Cardiac muscle cell (in vitro differentiated cells and primary cell): ENCODE measurements at regions not wholly inside any gene's neighbourhood (a gene's known extent, or its start where the extent isn't known, plus 50 kb on each side); places are given as distances from the start of the nearest gene placed in this dataset.

Experiments
- DNase-seq, 2 donors: peaks; one replicate each; pipeline versions ENCODE4 v3.0.0 to v3.0.0-alpha.2; 2010 to 2017; ENCODE audit warnings: low read depth in 1 of 2, low spot score in 1 of 2
- H3K27ac ChIP-seq: fragments of 200-600 bp; sonication (generic); 2 replicates; pipeline ENCODE4 v1.5.1; 2016
- H3K27me3 ChIP-seq: fragments of 200-600 bp; sonication (generic); 2 replicates; pipeline ENCODE4 v1.6.0; 2016; ENCODE audit warnings: control low read depth
- H3K36me3 ChIP-seq: fragments of 200-600 bp; sonication (generic); 2 replicates; pipeline ENCODE4 v1.5.1; 2016; ENCODE audit warnings: control low read depth
- H3K4me1 ChIP-seq: fragments of 200-600 bp; sonication (generic); 2 replicates; pipeline ENCODE4 v1.8.1; 2017; ENCODE audit warnings: low read depth, mild to moderate bottlenecking, mixed run types
- H3K4me3 ChIP-seq: fragments of 200-600 bp; sonication (generic); 2 replicates; pipeline ENCODE4 v1.5.1; 2016; ENCODE audit warnings: mild to moderate bottlenecking
- H3K9me3 ChIP-seq: fragments of 200-600 bp; sonication (generic); 2 replicates; pipeline ENCODE4 v1.5.1; 2017; ENCODE audit warnings: low read depth, mild to moderate bottlenecking, control low read depth
- TF ChIP-seq, protein P1 (sequence below): IDR thresholded peaks from 2 replicates; pipeline ENCODE4 v1.5.1; 2012; ENCODE audit warnings: low read depth, mild to moderate bottlenecking, low read length

DNA sequence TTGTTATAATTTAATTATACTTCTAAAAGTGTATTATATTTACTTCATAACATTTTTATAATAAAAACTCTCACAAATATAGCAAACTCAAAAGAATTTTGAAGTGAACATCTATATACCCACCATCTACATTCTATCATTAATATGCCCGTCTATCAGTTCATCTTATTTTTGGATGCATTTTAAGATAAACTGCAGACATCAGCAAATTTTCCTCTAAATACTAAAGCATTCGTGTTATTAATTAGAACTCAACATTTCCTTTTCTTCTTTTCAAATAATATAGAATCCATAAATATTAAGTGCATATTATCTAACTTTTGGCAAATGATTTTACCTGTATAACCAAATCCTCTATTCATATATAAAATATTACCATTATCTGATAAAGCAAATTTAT is 242.9 kb upstream of the BCHE start:
- no peak overlapping the region for H3K27ac ChIP-seq
- H3K27me3 ChIP-seq: no peaks in the 10 kb centered on the region
- TF ChIP-seq, protein P1, sequence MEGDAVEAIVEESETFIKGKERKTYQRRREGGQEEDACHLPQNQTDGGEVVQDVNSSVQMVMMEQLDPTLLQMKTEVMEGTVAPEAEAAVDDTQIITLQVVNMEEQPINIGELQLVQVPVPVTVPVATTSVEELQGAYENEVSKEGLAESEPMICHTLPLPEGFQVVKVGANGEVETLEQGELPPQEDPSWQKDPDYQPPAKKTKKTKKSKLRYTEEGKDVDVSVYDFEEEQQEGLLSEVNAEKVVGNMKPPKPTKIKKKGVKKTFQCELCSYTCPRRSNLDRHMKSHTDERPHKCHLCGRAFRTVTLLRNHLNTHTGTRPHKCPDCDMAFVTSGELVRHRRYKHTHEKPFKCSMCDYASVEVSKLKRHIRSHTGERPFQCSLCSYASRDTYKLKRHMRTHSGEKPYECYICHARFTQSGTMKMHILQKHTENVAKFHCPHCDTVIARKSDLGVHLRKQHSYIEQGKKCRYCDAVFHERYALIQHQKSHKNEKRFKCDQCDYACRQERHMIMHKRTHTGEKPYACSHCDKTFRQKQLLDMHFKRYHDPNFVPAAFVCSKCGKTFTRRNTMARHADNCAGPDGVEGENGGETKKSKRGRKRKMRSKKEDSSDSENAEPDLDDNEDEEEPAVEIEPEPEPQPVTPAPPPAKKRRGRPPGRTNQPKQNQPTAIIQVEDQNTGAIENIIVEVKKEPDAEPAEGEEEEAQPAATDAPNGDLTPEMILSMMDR: no peak
- no peak for DNase-seq
- H3K9me3 ChIP-seq: no peaks in the 10 kb centered on the region
- no peak overlapping the region for H3K4me3 ChIP-seq
- no peaks in the 10 kb centered on the region for H3K36me3 ChIP-seq
- H3K4me1 ChIP-seq: no peaks in the 10 kb centered on the region

GRCh38 chr3:166071831-166072230 is 234.6 kb upstream of the BCHE start:
- Histone ChIP-seq H3K9me3 (no peaks in the 10 kb centered on the region), H3K27ac (no peak overlapping the region), H3K27me3 (no peaks in the 10 kb centered on the region), H3K4me3 (no peak overlapping the region), H3K36me3 (no peaks in the 10 kb centered on the region), H3K4me1 (no peaks in the 10 kb centered on the region)
- TF ChIP-seq, protein P1: no peak
- DNase-seq: no peak

DNA sequence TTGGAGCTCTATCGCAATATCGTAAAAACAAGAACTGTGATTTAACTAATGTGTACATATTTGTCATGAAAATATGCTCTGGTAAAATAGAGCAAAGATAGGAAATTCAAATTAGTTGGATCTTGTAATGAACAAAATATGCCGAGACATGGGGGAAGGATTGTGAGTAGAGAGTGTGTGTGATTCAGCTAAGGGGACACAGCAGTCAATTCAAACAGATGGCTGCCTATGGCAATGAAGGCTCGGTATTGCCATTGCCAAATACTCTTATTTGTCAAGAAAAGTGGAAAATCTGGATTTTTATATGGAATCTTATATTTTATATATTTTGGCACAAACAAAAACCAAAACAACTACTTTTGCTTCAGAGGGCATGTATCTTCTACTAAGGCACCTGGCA is 227.3 kb upstream of the BCHE start:
- no peak for DNase-seq
- no peak overlapping the region for H3K4me3 ChIP-seq
- H3K4me1 ChIP-seq: no peaks in the 10 kb centered on the region
- no peaks in the 10 kb centered on the region for H3K9me3 ChIP-seq
- no peaks in the 10 kb centered on the region for H3K36me3 ChIP-seq
- no peak overlapping the region for H3K27ac ChIP-seq
- no peaks in the 10 kb centered on the region for H3K27me3 ChIP-seq
- TF ChIP-seq, protein P1: no peak

DNA sequence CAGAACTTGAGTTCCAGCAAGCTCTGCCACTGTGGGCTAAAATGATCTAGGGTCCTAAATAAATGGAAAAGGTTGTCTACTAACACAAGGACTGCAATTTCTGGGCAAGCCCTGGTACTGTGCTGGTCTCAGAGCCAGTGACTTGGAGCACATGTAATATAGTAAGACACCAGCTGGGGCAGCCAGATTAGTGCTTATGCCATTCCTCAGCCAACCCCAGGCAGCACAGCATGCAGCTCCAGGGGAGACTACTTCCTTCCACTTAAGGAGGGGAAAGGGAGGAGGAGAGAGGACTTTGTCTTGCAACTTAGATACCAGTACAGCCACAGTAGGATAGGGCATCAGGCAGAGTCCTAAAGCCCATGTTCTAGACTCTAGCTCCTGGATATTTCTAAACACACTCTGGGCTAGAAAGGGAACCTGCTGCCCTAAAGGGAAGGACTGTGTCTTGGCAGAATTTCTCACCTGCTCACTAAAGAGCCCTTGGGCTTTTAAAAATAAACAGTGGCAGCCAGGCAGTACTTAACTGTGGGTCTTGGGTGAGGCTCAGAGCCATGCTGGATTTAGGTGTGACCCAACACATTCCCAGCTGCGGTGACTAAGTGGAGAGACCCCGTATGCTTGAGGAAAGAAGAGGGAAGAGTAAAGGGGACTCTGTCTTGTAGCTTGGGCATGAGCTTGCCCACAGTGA is 223.7 kb upstream of the BCHE start:
- H3K4me1 ChIP-seq: no peaks in the 10 kb centered on the region
- H3K4me3 ChIP-seq: no peak overlapping the region
- H3K36me3 ChIP-seq: no peaks in the 10 kb centered on the region
- TF ChIP-seq, protein P1: no peak
- H3K27ac ChIP-seq: no peak overlapping the region
- DNase-seq: no peak
- no peaks in the 10 kb centered on the region for H3K9me3 ChIP-seq
- H3K27me3 ChIP-seq: no peaks in the 10 kb centered on the region

DNA sequence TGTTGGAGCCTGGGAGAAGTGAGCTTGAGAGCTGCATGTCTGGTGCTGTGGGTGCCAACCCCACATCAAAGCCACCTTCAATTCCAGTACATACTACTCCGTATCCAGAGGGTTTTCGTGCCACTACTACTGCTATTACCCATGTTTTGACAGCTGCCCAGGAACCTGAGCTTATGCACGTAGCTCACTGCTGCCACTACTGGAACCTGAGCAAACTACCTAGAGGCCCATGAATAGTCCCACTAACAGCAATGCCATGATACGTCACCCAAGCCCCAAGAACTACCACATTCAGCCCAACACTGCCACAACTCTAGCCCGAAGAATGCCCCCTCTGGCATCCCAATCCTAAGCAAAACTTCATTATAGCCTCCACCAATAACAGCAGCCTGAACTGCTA is 215.2 kb upstream of the BCHE start:
- no peaks in the 10 kb centered on the region for H3K36me3 ChIP-seq
- no peak for DNase-seq
- TF ChIP-seq, protein P1: no peak
- H3K4me1 ChIP-seq: no peaks in the 10 kb centered on the region
- no peak overlapping the region for H3K27ac ChIP-seq
- no peaks in the 10 kb centered on the region for H3K9me3 ChIP-seq
- no peaks in the 10 kb centered on the region for H3K27me3 ChIP-seq
- no peak overlapping the region for H3K4me3 ChIP-seq
